GM21619 (cell line): ENCODE measurements at regions not wholly inside any gene's neighbourhood (a gene's known extent, or its start where the extent isn't known, plus 50 kb on each side); places are given as distances from the start of the nearest gene placed in this dataset.

ENCODE experiments used
- ATAC-seq: cut with Tn5 transposase; IDR thresholded peaks from one replicate; pipeline ENCODE4 v1.9.1; 2021; ENCODE audit not compliant: unreplicated experiment

- ATAC-seq, result no peak
Observed at GRCh38 chr7:52285689-52286088, 749.7 kb upstream of the POM121L12 start.

GRCh38 chr7:52283335-52283734 lies 752.1 kb upstream of the POM121L12 start:
- no peak for ATAC-seq

- no peak for ATAC-seq
Observed at GRCh38 chr7:52273685-52274610, 761.5 kb upstream of the POM121L12 start.

- ATAC-seq, result no peak
Observed at GRCh38 chr7:52271703-52272102, 763.7 kb upstream of the POM121L12 start.

- ATAC-seq, result no peak
Observed at GRCh38 chr7:52270301-52270700, 765.1 kb upstream of the POM121L12 start.

GRCh38 chr7:52269669-52270068 lies 765.8 kb upstream of the POM121L12 start:
- ATAC-seq, result no peak

GRCh38 chr7:52261057-52261456 lies 774.4 kb upstream of the POM121L12 start:
- no peak for ATAC-seq

- no peak for ATAC-seq
Observed at GRCh38 chr7:52260046-52260665, 775.3 kb upstream of the POM121L12 start.

GRCh38 chr7:52257890-52258289 lies 777.5 kb upstream of the POM121L12 start:
- no peak for ATAC-seq

GRCh38 chr7:52254396-52255010 lies 780.9 kb upstream of the POM121L12 start:
- no peak for ATAC-seq

GRCh38 chr7:52253953-52254352 lies 781.5 kb upstream of the POM121L12 start:
- ATAC-seq, result no peak

- no peak for ATAC-seq
Observed at GRCh38 chr7:52249741-52250140, 785.7 kb upstream of the POM121L12 start.

GRCh38 chr7:52247518-52247917 lies 787.9 kb upstream of the POM121L12 start:
- ATAC-seq, result no peak

- no peak for ATAC-seq
Observed at GRCh38 chr7:52243685-52244084, 791.7 kb upstream of the POM121L12 start.

GRCh38 chr7:52233248-52233647 lies 802.2 kb upstream of the POM121L12 start:
- no peak for ATAC-seq

GRCh38 chr7:52211930-52212329 lies 823.5 kb upstream of the POM121L12 start:
- ATAC-seq, result no peak

GRCh38 chr7:52209614-52210013 lies 825.8 kb upstream of the POM121L12 start:
- ATAC-seq, result no peak

- ATAC-seq, result no peak
Observed at GRCh38 chr7:52197221-52197620, 838.2 kb upstream of the POM121L12 start.

- no peak for ATAC-seq
Observed at GRCh38 chr7:52195664-52196063, 839.8 kb upstream of the POM121L12 start.

- no peak for ATAC-seq
Observed at GRCh38 chr7:52189153-52189778, 846.2 kb upstream of the POM121L12 start.

- ATAC-seq, result no peak
Observed at GRCh38 chr7:52184006-52184703, 851.3 kb upstream of the POM121L12 start.
